WTC11 (cell line): ENCODE measurements at regions not wholly inside any gene's neighbourhood (a gene's known extent, or its start where the extent isn't known, plus 50 kb on each side); places are given as distances from the start of the nearest gene placed in this dataset.

Experiments
- ATAC-seq: fragments of 200-7000 bp; cut with Tn5 transposase; 2 replicates; pipeline ENCODE4 v1.10.0; 2021; ENCODE audit warnings: mild to moderate bottlenecking, moderate library complexity
- CTCF ChIA-PET: fragments of 300-600 bp; sonication (Branson Sonifier 250); formaldehyde crosslinking; loops from one replicate; lab custom pipeline; 2021; ENCODE audit warnings: antibody characterized with exemption; lab: Charles Lee
- POLR2A ChIA-PET: fragments of 350-600 bp; sonication (Branson Sonifier 250); formaldehyde crosslinking; loops from one replicate; lab custom pipeline; 2021; ENCODE audit warnings: antibody characterized with exemption; lab: Charles Lee
- DNase-seq: peaks from one replicate; pipeline ENCODE4 v3.0.0; 2021; ENCODE audit warnings: low spot score
- H3K27ac Mint-ChIP-seq: 2 replicates; pipeline ENCODE4 v1.8.0; 2021; ENCODE audit warnings: mixed read lengths
- H3K27me3 Mint-ChIP-seq: 2 replicates; pipeline ENCODE4 v1.8.0; 2021; ENCODE audit warnings: low read depth, mild to moderate bottlenecking, moderate library complexity, mixed read lengths
- H3K36me3 Mint-ChIP-seq: 2 replicates; pipeline ENCODE4 v1.8.0; 2021; ENCODE audit warnings: mixed read lengths
- H3K4me1 Mint-ChIP-seq: 2 replicates; pipeline ENCODE4 v1.8.0; 2022; ENCODE audit warnings: mixed read lengths
- H3K4me3 Mint-ChIP-seq: 2 replicates; pipeline ENCODE4 v1.8.0; 2021; ENCODE audit warnings: mild to moderate bottlenecking, moderate library complexity, mixed read lengths
- H3K9me3 Mint-ChIP-seq: 2 replicates; pipeline ENCODE4 v1.8.0; 2021; ENCODE audit warnings: mixed read lengths
- AFF4 ChIP-seq: sonication (generic); formaldehyde crosslinking; IDR thresholded peaks from 2 replicates; pipeline ENCODE4 v1.8.1; 2023; ENCODE audit warnings: mild to moderate bottlenecking, missing genetic modification reagents, borderline replicate concordance
- ATF3 ChIP-seq: sonication (generic); formaldehyde crosslinking; conservative IDR thresholded peaks from 2 replicates; pipeline ENCODE4 v1.8.1; 2022; ENCODE audit warnings: mild to moderate bottlenecking, missing genetic modification reagents
- CREB1 ChIP-seq: sonication (generic); formaldehyde crosslinking; IDR thresholded peaks from 2 replicates; pipeline ENCODE4 v1.8.0; 2023; ENCODE audit warnings: mild to moderate bottlenecking, missing genetic modification reagents
- CTCF ChIP-seq: fragments of 200-600 bp; IDR thresholded peaks from 2 replicates; pipeline ENCODE4 v1.8.0; 2022; ENCODE audit warnings: antibody characterized with exemption
- E2F4 ChIP-seq: sonication (generic); formaldehyde crosslinking; IDR thresholded peaks from 2 replicates; pipeline ENCODE4 v1.8.1; 2022; ENCODE audit warnings: low read depth, mild to moderate bottlenecking, moderate library complexity, missing genetic modification reagents, borderline replicate concordance
- FOXP4 ChIP-seq: sonication (generic); formaldehyde crosslinking; IDR thresholded peaks from 2 replicates; pipeline ENCODE4 v1.8.0; 2022; ENCODE audit warnings: mild to moderate bottlenecking, missing genetic modification reagents
- GTF2I ChIP-seq: fragments of 250-450 bp; sonication (Bioruptor Pico); conservative IDR thresholded peaks from 2 replicates; pipeline ENCODE4 v1.4.0; 2021; ENCODE audit warnings: mild to moderate bottlenecking
- NFYB ChIP-seq: sonication (generic); formaldehyde crosslinking; conservative IDR thresholded peaks from 2 replicates; pipeline ENCODE4 v1.8.0; 2022; ENCODE audit warnings: low read depth, missing genetic modification reagents
- OVOL2 ChIP-seq: fragments of 250-450 bp; sonication (Bioruptor Pico); IDR thresholded peaks from 2 replicates; pipeline ENCODE4 v1.9.0; 2021; ENCODE audit warnings: mild to moderate bottlenecking, borderline replicate concordance
- TP53 ChIP-seq: sonication (generic); formaldehyde crosslinking; IDR thresholded peaks from 2 replicates; pipeline ENCODE4 v1.8.1; 2023; ENCODE audit warnings: mild to moderate bottlenecking, missing genetic modification reagents
- ZNF416 ChIP-seq: fragments of 250-450 bp; sonication (Bioruptor Pico); IDR thresholded peaks from 2 replicates; pipeline ENCODE4 v1.9.0; 2021; ENCODE audit warnings: mild to moderate bottlenecking, inconsistent platforms
- ZNF425 ChIP-seq: fragments of 250-450 bp; sonication (Bioruptor Pico); conservative IDR thresholded peaks from 2 replicates; pipeline ENCODE4 v1.9.0; 2021; ENCODE audit warnings: mild to moderate bottlenecking
- TF ChIP-seq, protein P1 (sequence below): sonication (generic); formaldehyde crosslinking; IDR thresholded peaks from 2 replicates; pipeline ENCODE4 v1.8.1; 2022; ENCODE audit warnings: mild to moderate bottlenecking, moderate library complexity, missing genetic modification reagents
- TF ChIP-seq, protein P2 (sequence below): fragments of 250-450 bp; sonication (Bioruptor Pico); IDR thresholded peaks from 2 replicates; pipeline ENCODE4 v2.1.2; 2022; ENCODE audit warnings: mild to moderate bottlenecking, moderate library complexity
- TF ChIP-seq, protein P3 (sequence below): sonication (generic); formaldehyde crosslinking; IDR thresholded peaks from 2 replicates; pipeline ENCODE4 v1.8.0; 2022; ENCODE audit warnings: mild to moderate bottlenecking, missing genetic modification reagents
- TF ChIP-seq, protein P4 (sequence below): fragments of 250-450 bp; sonication (Bioruptor Pico); IDR thresholded peaks from 2 replicates; pipeline ENCODE4 v1.9.0; 2021; ENCODE audit warnings: mild to moderate bottlenecking

- POLR2A ChIA-PET: no interaction called here
- CTCF ChIA-PET: no interaction called here
- Mint-ChIP-seq H3K9me3 (0 out of 2 replicates have a peak, but pooled peaks cover 5% of the 10 kb centered on the region), H3K4me3 (no peak overlapping the region), H3K36me3 (no peaks in the 10 kb centered on the region), H3K27me3 (no peaks in the 10 kb centered on the region), H3K4me1 (no peaks in the 10 kb centered on the region), H3K27ac (no peak overlapping the region)
- DNase-seq (no peak), ATAC-seq (no peak)
- TF ChIP-seq E2F4 (no peak), ZNF425 (CRISPR knock-in tag) (no peak), FOXP4 (CRISPR knock-in tag) (no peak), CREB1 (CRISPR knock-in tag) (no peak), GTF2I (no peak)
- TF ChIP-seq, protein P1, sequence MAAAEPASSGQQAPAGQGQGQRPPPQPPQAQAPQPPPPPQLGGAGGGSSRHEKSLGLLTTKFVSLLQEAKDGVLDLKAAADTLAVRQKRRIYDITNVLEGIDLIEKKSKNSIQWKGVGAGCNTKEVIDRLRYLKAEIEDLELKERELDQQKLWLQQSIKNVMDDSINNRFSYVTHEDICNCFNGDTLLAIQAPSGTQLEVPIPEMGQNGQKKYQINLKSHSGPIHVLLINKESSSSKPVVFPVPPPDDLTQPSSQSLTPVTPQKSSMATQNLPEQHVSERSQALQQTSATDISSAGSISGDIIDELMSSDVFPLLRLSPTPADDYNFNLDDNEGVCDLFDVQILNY: no peak
- TF ChIP-seq, protein P2, sequence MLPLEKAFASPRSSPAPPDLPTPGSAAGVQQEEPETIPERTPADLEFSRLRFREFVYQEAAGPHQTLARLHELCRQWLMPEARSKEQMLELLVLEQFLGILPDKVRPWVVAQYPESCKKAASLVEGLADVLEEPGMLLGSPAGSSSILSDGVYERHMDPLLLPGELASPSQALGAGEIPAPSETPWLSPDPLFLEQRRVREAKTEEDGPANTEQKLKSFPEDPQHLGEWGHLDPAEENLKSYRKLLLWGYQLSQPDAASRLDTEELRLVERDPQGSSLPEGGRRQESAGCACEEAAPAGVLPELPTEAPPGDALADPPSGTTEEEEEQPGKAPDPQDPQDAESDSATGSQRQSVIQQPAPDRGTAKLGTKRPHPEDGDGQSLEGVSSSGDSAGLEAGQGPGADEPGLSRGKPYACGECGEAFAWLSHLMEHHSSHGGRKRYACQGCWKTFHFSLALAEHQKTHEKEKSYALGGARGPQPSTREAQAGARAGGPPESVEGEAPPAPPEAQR (CRISPR knock-in tag): no peak
- TF ChIP-seq, protein P3, sequence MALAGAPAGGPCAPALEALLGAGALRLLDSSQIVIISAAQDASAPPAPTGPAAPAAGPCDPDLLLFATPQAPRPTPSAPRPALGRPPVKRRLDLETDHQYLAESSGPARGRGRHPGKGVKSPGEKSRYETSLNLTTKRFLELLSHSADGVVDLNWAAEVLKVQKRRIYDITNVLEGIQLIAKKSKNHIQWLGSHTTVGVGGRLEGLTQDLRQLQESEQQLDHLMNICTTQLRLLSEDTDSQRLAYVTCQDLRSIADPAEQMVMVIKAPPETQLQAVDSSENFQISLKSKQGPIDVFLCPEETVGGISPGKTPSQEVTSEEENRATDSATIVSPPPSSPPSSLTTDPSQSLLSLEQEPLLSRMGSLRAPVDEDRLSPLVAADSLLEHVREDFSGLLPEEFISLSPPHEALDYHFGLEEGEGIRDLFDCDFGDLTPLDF (CRISPR knock-in tag): no peak
Observed at GRCh38 chr12:131505561-131505960, 205.3 kb upstream of the SFSWAP start.

GRCh38 chr12:131506426-131506825, 204.5 kb upstream of the SFSWAP start:
- DNase-seq (no peak), ATAC-seq (no peak)
- ChIA-PET POLR2A (no interaction called here), CTCF (no interaction called here)
- no peak for TF ChIP-seq OVOL2 (CRISPR knock-in tag)
- Mint-ChIP-seq H3K9me3 (0 out of 2 replicates have a peak, but pooled peaks cover 5% of the 10 kb centered on the region), H3K27ac (no peak overlapping the region), H3K36me3 (no peaks in the 10 kb centered on the region), H3K4me3 (no peak overlapping the region), H3K27me3 (no peaks in the 10 kb centered on the region), H3K4me1 (peaks cover 8% of the 10 kb centered on the region)

- ChIA-PET CTCF (no interaction called here), POLR2A (no interaction called here)
- 0 out of 2 replicates have a peak, but pooled peaks cover 5% of the 10 kb centered on the region for H3K9me3 Mint-ChIP-seq
- DNase-seq (no peak), ATAC-seq (no peak)
- no peak overlapping the region for H3K4me3 Mint-ChIP-seq
- no peak overlapping the region for H3K27ac Mint-ChIP-seq
- H3K36me3 Mint-ChIP-seq: no peaks in the 10 kb centered on the region
- no peaks in the 10 kb centered on the region for H3K27me3 Mint-ChIP-seq
- H3K4me1 Mint-ChIP-seq: peaks cover 15% of the 10 kb centered on the region
- TF ChIP-seq AFF4 (CRISPR knock-in tag) (no peak), CTCF (no peak), NFYB (CRISPR knock-in tag) (no peak), TP53 (CRISPR knock-in tag) (no peak), ATF3 (CRISPR knock-in tag) (no peak), ZNF416 (no peak)
- TF ChIP-seq, protein P4, sequence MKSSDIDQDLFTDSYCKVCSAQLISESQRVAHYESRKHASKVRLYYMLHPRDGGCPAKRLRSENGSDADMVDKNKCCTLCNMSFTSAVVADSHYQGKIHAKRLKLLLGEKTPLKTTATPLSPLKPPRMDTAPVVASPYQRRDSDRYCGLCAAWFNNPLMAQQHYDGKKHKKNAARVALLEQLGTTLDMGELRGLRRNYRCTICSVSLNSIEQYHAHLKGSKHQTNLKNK: no peak
Observed at GRCh38 chr12:131507094-131507493, 203.8 kb upstream of the SFSWAP start.
